MG63 (cell line): ENCODE measurements at regions not wholly inside any gene's neighbourhood (a gene's known extent, or its start where the extent isn't known, plus 50 kb on each side); places are given as distances from the start of the nearest gene placed in this dataset.
A peak's percentile ranks its signal among the peaks of the same experiment; 100 is the strongest.
"Not testable (repeated sequence)": the region's sequence is repeated elsewhere in the genome, so short reads cannot be mapped to it uniquely, and the experiment has no call there.

ENCODE experiments used
- DNase-seq: peaks from one replicate; pipeline ENCODE4 v3.0.0-alpha.2; 2020
- H3K27me3 ChIP-seq: fragments of 250-450 bp; sonication (Bioruptor Pico); 2 replicates; pipeline ENCODE4 v1.5.1; 2020; ENCODE audit warnings: mild to moderate bottlenecking, moderate library complexity
- H3K36me3 ChIP-seq: fragments of 250-450 bp; sonication (Bioruptor Pico); 2 replicates; pipeline ENCODE4 v1.5.1; 2020; ENCODE audit warnings: mild to moderate bottlenecking, moderate library complexity
- H3K4me3 ChIP-seq: fragments of 250-450 bp; sonication (Bioruptor Pico); 2 replicates; pipeline ENCODE4 v1.5.1; 2020; ENCODE audit warnings: mild to moderate bottlenecking, moderate library complexity
- H3K9me3 ChIP-seq: fragments of 250-450 bp; sonication (Bioruptor Pico); 2 replicates; pipeline ENCODE4 v1.5.1; 2020; ENCODE audit warnings: mild to moderate bottlenecking, moderate library complexity

GRCh38 chr17:34076743-34077631 lies 178.1 kb upstream of the CCL2 start:
- H3K4me3 ChIP-seq = no peak overlapping the region
- H3K27me3 ChIP-seq = 0 out of 2 replicates have a peak, but pooled peaks cover 3% of the 10 kb centered on the region
- H3K36me3 ChIP-seq = no peaks in the 10 kb centered on the region
- H3K9me3 ChIP-seq = no peaks in the 10 kb centered on the region
- no peak for DNase-seq

- H3K36me3 ChIP-seq = no peaks in the 10 kb centered on the region
- no peak overlapping the region for H3K4me3 ChIP-seq
- no peaks in the 10 kb centered on the region for H3K9me3 ChIP-seq
- no peak for DNase-seq
- H3K27me3 ChIP-seq = 0 out of 2 replicates have a peak, but pooled peaks cover 3% of the 10 kb centered on the region
Observed at GRCh38 chr17:34081269-34081668, 173.8 kb upstream of the CCL2 start.

GRCh38 chr17:34082404-34082803 lies 172.7 kb upstream of the CCL2 start:
- Histone ChIP-seq H3K36me3 (no peaks in the 10 kb centered on the region), H3K4me3 (no peak overlapping the region), H3K27me3 (0 out of 2 replicates have a peak, but pooled peaks cover 3% of the 10 kb centered on the region), H3K9me3 (no peaks in the 10 kb centered on the region)
- DNase-seq = no peak

- H3K27me3 ChIP-seq, H3K9me3 ChIP-seq, DNase-seq, H3K4me3 ChIP-seq, H3K36me3 ChIP-seq: not testable (repeated sequence)
Observed at GRCh38 chr17:34089042-34089441, 166.0 kb upstream of the CCL2 start.

GRCh38 chr17:34090593-34090992 lies 164.5 kb upstream of the CCL2 start:
- Histone ChIP-seq H3K4me3 (no peak overlapping the region), H3K9me3 (no peaks in the 10 kb centered on the region), H3K36me3 (no peaks in the 10 kb centered on the region), H3K27me3 (no peaks in the 10 kb centered on the region)
- DNase-seq = no peak

GRCh38 chr17:34091975-34092374 lies 163.1 kb upstream of the CCL2 start:
- H3K4me3 ChIP-seq = no peak overlapping the region
- no peaks in the 10 kb centered on the region for H3K9me3 ChIP-seq
- DNase-seq = no peak
- H3K27me3 ChIP-seq = no peaks in the 10 kb centered on the region
- H3K36me3 ChIP-seq = no peaks in the 10 kb centered on the region

GRCh38 chr17:34095106-34095505 lies 160.0 kb upstream of the CCL2 start:
- no peaks in the 10 kb centered on the region for H3K36me3 ChIP-seq
- H3K4me3 ChIP-seq = no peak overlapping the region
- DNase-seq = no peak
- H3K27me3 ChIP-seq = no peaks in the 10 kb centered on the region
- H3K9me3 ChIP-seq = no peaks in the 10 kb centered on the region

- DNase-seq = no peak
- H3K4me3 ChIP-seq = no peak overlapping the region
- H3K36me3 ChIP-seq = no peaks in the 10 kb centered on the region
- no peaks in the 10 kb centered on the region for H3K9me3 ChIP-seq
- H3K27me3 ChIP-seq = no peaks in the 10 kb centered on the region; the same call in 1 of the 2 replicates
Observed at GRCh38 chr17:34098699-34099098, 156.4 kb upstream of the CCL2 start.

GRCh38 chr17:34099859-34100515 lies 155.1 kb upstream of the CCL2 start:
- Histone ChIP-seq H3K36me3 (no peaks in the 10 kb centered on the region), H3K27me3 (no peaks in the 10 kb centered on the region; the same call in 1 of the 2 replicates), H3K4me3 (no peak overlapping the region)

GRCh38 chr17:34107019-34107418 lies 148.1 kb upstream of the CCL2 start:
- Histone ChIP-seq H3K9me3 (no peaks in the 10 kb centered on the region), H3K4me3 (no peak overlapping the region), H3K27me3 (no peaks in the 10 kb centered on the region; the same call in none of the 2 replicates), H3K36me3 (no peaks in the 10 kb centered on the region)
- DNase-seq = no peak

More at GRCh38 chr17:34099859-34100515, 155.1 kb upstream of the CCL2 start:
- no peak for DNase-seq
- H3K9me3 ChIP-seq = no peaks in the 10 kb centered on the region

- Histone ChIP-seq H3K9me3 (no peaks in the 10 kb centered on the region), H3K36me3 (no peaks in the 10 kb centered on the region), H3K4me3 (no peak overlapping the region), H3K27me3 (no peaks in the 10 kb centered on the region; the same call in none of the 2 replicates)
- DNase-seq = no peak
Observed at GRCh38 chr17:34110315-34110714, 144.8 kb upstream of the CCL2 start.

GRCh38 chr17:34113089-34113488 lies 142.0 kb upstream of the CCL2 start:
- H3K4me3 ChIP-seq = no peak overlapping the region
- H3K36me3 ChIP-seq = no peaks in the 10 kb centered on the region
- no peaks in the 10 kb centered on the region for H3K9me3 ChIP-seq
- peaks cover under 1% of the 10 kb centered on the region for H3K27me3 ChIP-seq
- DNase-seq = no peak

- Histone ChIP-seq H3K27me3 (peaks cover 3% of the 10 kb centered on the region), H3K9me3 (no peaks in the 10 kb centered on the region), H3K36me3 (no peaks in the 10 kb centered on the region), H3K4me3 (no peak overlapping the region)
- DNase-seq = no peak
Observed at GRCh38 chr17:34114174-34114573, 140.9 kb upstream of the CCL2 start.

GRCh38 chr17:34116306-34116705 lies 138.8 kb upstream of the CCL2 start:
- H3K36me3 ChIP-seq = no peaks in the 10 kb centered on the region
- no peak overlapping the region for H3K4me3 ChIP-seq
- no peak for DNase-seq
- no peaks in the 10 kb centered on the region for H3K9me3 ChIP-seq
- 0 out of 2 replicates have a peak, but pooled peaks cover 5% of the 10 kb centered on the region for H3K27me3 ChIP-seq

GRCh38 chr17:34117332-34117731 lies 137.8 kb upstream of the CCL2 start:
- Histone ChIP-seq H3K4me3 (no peak overlapping the region), H3K36me3 (no peaks in the 10 kb centered on the region), H3K9me3 (no peaks in the 10 kb centered on the region), H3K27me3 (0 out of 2 replicates have a peak, but pooled peaks cover 5% of the 10 kb centered on the region)
- no peak for DNase-seq

GRCh38 chr17:34117811-34118210 lies 137.3 kb upstream of the CCL2 start:
- DNase-seq = no peak
- Histone ChIP-seq H3K36me3 (no peaks in the 10 kb centered on the region), H3K4me3 (no peak overlapping the region), H3K9me3 (no peaks in the 10 kb centered on the region), H3K27me3 (peaks cover 5% of the 10 kb centered on the region; the same call in 1 of the 2 replicates)

- Histone ChIP-seq H3K27me3 (peaks cover 5% of the 10 kb centered on the region; the same call in 1 of the 2 replicates), H3K9me3 (no peaks in the 10 kb centered on the region), H3K4me3 (no peak overlapping the region), H3K36me3 (no peaks in the 10 kb centered on the region)
- DNase-seq = peak; percentile 27
Observed at GRCh38 chr17:34118564-34118963, 136.5 kb upstream of the CCL2 start.
